Neural cell (in vitro differentiated cells): ENCODE measurements at regions not wholly inside any gene's neighbourhood (a gene's known extent, or its start where the extent isn't known, plus 50 kb on each side); places are given as distances from the start of the nearest gene placed in this dataset.

Source experiments
- H2AFZ ChIP-seq: fragments of 200-600, 300-800 bp; sonication (generic), shearing (Covaris generic); 2 replicates; pipeline ENCODE4 v1.6.0; 2014; ENCODE audit warnings: low read depth, mild to moderate bottlenecking, antibody characterized with exemption, low read length, moderate library complexity
- H3F3A ChIP-seq: fragments of 200-600 bp; shearing (Covaris generic); 2 replicates; pipeline ENCODE4 v1.6.1; 2016; ENCODE audit warnings: mild to moderate bottlenecking, moderate library complexity, mixed read lengths, antibody characterized with exemption, low read length; ENCODE audit not compliant: insufficient read depth, poor library complexity, severe bottlenecking
- H3K27ac ChIP-seq: fragments of 200-600, 300-800 bp; sonication (generic), shearing (Covaris generic); 2 replicates; pipeline ENCODE4 v1.5.1; 2014; ENCODE audit warnings: mild to moderate bottlenecking, low read length, moderate library complexity
- H3K27me3 ChIP-seq: fragments of 300-800, 200-600 bp; sonication (generic), shearing (Covaris generic); 2 replicates; pipeline ENCODE4 v1.6.0; 2014; ENCODE audit warnings: mild to moderate bottlenecking, low read depth, low read length, moderate library complexity; ENCODE audit not compliant: insufficient read depth
- H3K36me3 ChIP-seq: fragments of 300-800, 200-600 bp; sonication (generic), shearing (Covaris generic); 2 replicates; pipeline ENCODE4 v1.5.1; 2014; ENCODE audit warnings: mild to moderate bottlenecking, antibody characterized with exemption, low read length, moderate library complexity; ENCODE audit not compliant: insufficient read depth
- H3K4me2 ChIP-seq: fragments of 300-800, 200-600 bp; sonication (generic), shearing (Covaris generic); 2 replicates; pipeline ENCODE4 v1.6.0; 2014; ENCODE audit warnings: mild to moderate bottlenecking, low read length
- H3K4me3 ChIP-seq: fragments of 300-800, 200-600 bp; sonication (generic), shearing (Covaris generic); 2 replicates; pipeline ENCODE4 v1.5.1; 2014; ENCODE audit warnings: mild to moderate bottlenecking, low read length, moderate library complexity
- H3K79me2 ChIP-seq: fragments of 200-600 bp; shearing (Covaris generic); replicated peaks from 2 replicates; pipeline ENCODE4 v1.6.0; 2014; ENCODE audit warnings: mild to moderate bottlenecking, low read length, moderate library complexity; ENCODE audit not compliant: insufficient read depth
- H3K9ac ChIP-seq: fragments of 300-800, 200-600 bp; sonication (generic), shearing (Covaris generic); 2 replicates; pipeline ENCODE4 v1.6.1; 2016; ENCODE audit warnings: mild to moderate bottlenecking, low read length, mixed read lengths
- H3K9me2 ChIP-seq: fragments of 200-600 bp; shearing (Covaris generic); 2 replicates; pipeline ENCODE4 v1.6.1; 2016; ENCODE audit warnings: mild to moderate bottlenecking, low read length, mixed read lengths; ENCODE audit not compliant: insufficient read depth
- H3K9me3 ChIP-seq: fragments of 200-600, 300-800 bp; sonication (generic), shearing (Covaris generic); 2 replicates; pipeline ENCODE4 v1.6.1; 2016; ENCODE audit warnings: mild to moderate bottlenecking, mixed run types, low read length, moderate library complexity, mixed read lengths
- H4K20me1 ChIP-seq: fragments of 200-600 bp; shearing (Covaris generic); 2 replicates; pipeline ENCODE4 v1.6.1; 2016; ENCODE audit warnings: mild to moderate bottlenecking, mixed run types; ENCODE audit not compliant: insufficient read depth
- CTCF ChIP-seq: fragments of 450-650 bp; IDR thresholded peaks from 2 replicates; pipeline ENCODE4 v1.5.1; 2014; ENCODE audit warnings: antibody characterized with exemption, mild to moderate bottlenecking, moderate library complexity; ENCODE audit not compliant: poor library complexity, severe bottlenecking
- EP300 ChIP-seq: fragments of 450-650 bp; conservative IDR thresholded peaks from 2 replicates; pipeline ENCODE4 v1.6.1; 2014; ENCODE audit warnings: antibody characterized with exemption, mild to moderate bottlenecking, moderate library complexity; ENCODE audit not compliant: poor library complexity, severe bottlenecking
- EZH2 ChIP-seq: fragments of 200-600, 300-800 bp; shearing (Covaris generic), sonication (generic); IDR thresholded peaks from 2 replicates; pipeline ENCODE4 v1.6.1; 2014; ENCODE audit warnings: antibody characterized with exemption, low read length, borderline replicate concordance, mild to moderate bottlenecking; ENCODE audit not compliant: insufficient read depth, poor library complexity, severe bottlenecking
- MXI1 ChIP-seq: fragments of 450-650 bp; conservative IDR thresholded peaks from 2 replicates; pipeline ENCODE4 v1.6.1; 2014; ENCODE audit warnings: antibody characterized with exemption, mild to moderate bottlenecking; ENCODE audit not compliant: poor library complexity, severe bottlenecking
- POLR2AphosphoS5 ChIP-seq: IDR thresholded peaks from 2 replicates; pipeline ENCODE4 v1.6.1; 2012
- RAD21 ChIP-seq: fragments of 450-650 bp; conservative IDR thresholded peaks from 2 replicates; pipeline ENCODE4 v1.6.1; 2014; ENCODE audit warnings: antibody characterized with exemption, mild to moderate bottlenecking, moderate library complexity
- REST ChIP-seq: IDR thresholded peaks from 2 replicates; pipeline ENCODE4 v1.6.1; 2012; ENCODE audit warnings: borderline replicate concordance
- SMC3 ChIP-seq: fragments of 450-650 bp; conservative IDR thresholded peaks from 2 replicates; pipeline ENCODE4 v1.6.1; 2014; ENCODE audit warnings: antibody characterized with exemption, mild to moderate bottlenecking, moderate library complexity; ENCODE audit not compliant: poor library complexity
- TAF1 ChIP-seq: IDR thresholded peaks from 2 replicates; pipeline ENCODE4 v1.6.1; 2012; ENCODE audit warnings: low read depth

GRCh38 chr5:105849701-105850100 lies 1821.0 kb downstream of the EFNA5 start:
- Histone ChIP-seq H3K9ac (no peak overlapping the region), H3K36me3 (no peaks in the 10 kb centered on the region), H4K20me1 (no peaks in the 10 kb centered on the region), H3K79me2 (no peaks in the 10 kb centered on the region), H3K9me2 (no peaks in the 10 kb centered on the region), H3K27me3 (no peaks in the 10 kb centered on the region), H3K27ac (no peak overlapping the region), H3F3A (no peaks in the 10 kb centered on the region), H3K9me3 (no peaks in the 10 kb centered on the region), H3K4me2 (no peak overlapping the region), H3K4me3 (no peak overlapping the region), H2AFZ (no peak overlapping the region)
- TF ChIP-seq TAF1, result no peak
- no peak for TF ChIP-seq EP300
- TF ChIP-seq RAD21, result no peak
- no peak for TF ChIP-seq CTCF
- no peak for TF ChIP-seq POLR2AphosphoS5
- TF ChIP-seq REST, result no peak
- no peak for TF ChIP-seq EZH2
- no peak for TF ChIP-seq MXI1
- TF ChIP-seq SMC3, result no peak

GRCh38 chr5:105840800-105841199 lies 1829.9 kb downstream of the EFNA5 start:
- TF ChIP-seq EP300, result no peak
- TF ChIP-seq RAD21, result no peak
- no peak for TF ChIP-seq POLR2AphosphoS5
- TF ChIP-seq EZH2, result no peak
- no peak for TF ChIP-seq MXI1
- TF ChIP-seq REST, result no peak
- no peak for TF ChIP-seq TAF1
- TF ChIP-seq CTCF, result no peak
- no peak for TF ChIP-seq SMC3
- no peaks in the 10 kb centered on the region for H3K27me3 ChIP-seq

More at GRCh38 chr5:105840800-105841199, 1829.9 kb downstream of the EFNA5 start:
- no peaks in the 10 kb centered on the region for H4K20me1 ChIP-seq
- H3K79me2 ChIP-seq, result no peaks in the 10 kb centered on the region
- no peak overlapping the region for H3K4me3 ChIP-seq
- H3K9me2 ChIP-seq, result no peaks in the 10 kb centered on the region
- no peak overlapping the region for H3K9ac ChIP-seq
- H3K27ac ChIP-seq, result no peak overlapping the region
- H3K9me3 ChIP-seq, result no peaks in the 10 kb centered on the region
- no peak overlapping the region for H3K4me2 ChIP-seq
- no peaks in the 10 kb centered on the region for H3F3A ChIP-seq
- H3K36me3 ChIP-seq, result no peaks in the 10 kb centered on the region
- no peak overlapping the region for H2AFZ ChIP-seq
